Sciatic nerve (tissue), 2 donors: ENCODE measurements at regions not wholly inside any gene's neighbourhood (a gene's known extent, or its start where the extent isn't known, plus 50 kb on each side); places are given as distances from the start of the nearest gene placed in this dataset.
A peak's percentile ranks its signal among the peaks of the same experiment; 100 is the strongest.

Experiments used
- ATAC-seq: fragments of 200-7000 bp; cut with Tn5 transposase; one replicate; pipeline ENCODE4 v1.9.1; 2020; ENCODE audit warnings: mild to moderate bottlenecking, moderate library complexity
- DNase-seq: peaks from one replicate; pipeline ENCODE4 v3.0.0-alpha.2; 2020; ENCODE audit warnings: low spot score
- intact Hi-C: fragments of 100-400 bp; cut with DNase I; formaldehyde crosslinking; loops from one replicate; pipeline ENCODE4 v1.14.2; 2022
- donor health status: DM: no; HTN: no; CAD: no.
- donor health status: DM: no; HTN: no; CAD: no.

GRCh38 chr6:88558981-88559380, 392.8 kb upstream of the CNR1 start:
- DNase-seq = no peak
- ATAC-seq = no peak
- intact Hi-C loops = no loop called here

- intact Hi-C loops = no loop called here
- no peak for DNase-seq
- no peak for ATAC-seq
Observed at GRCh38 chr6:88556663-88557062, 390.5 kb upstream of the CNR1 start.

GRCh38 chr6:88548891-88549505, 382.9 kb upstream of the CNR1 start:
- no peak for ATAC-seq
- DNase-seq = no peak
- intact Hi-C loops = no loop called here

GRCh38 chr6:88547768-88548167, 381.6 kb upstream of the CNR1 start:
- no peak for DNase-seq
- no peak for ATAC-seq
- intact Hi-C loops = no loop called here

- ATAC-seq = no peak
- intact Hi-C loops = no loop called here
- no peak for DNase-seq
Observed at GRCh38 chr6:88545991-88546390, 379.8 kb upstream of the CNR1 start.

GRCh38 chr6:88544986-88545612, 379.0 kb upstream of the CNR1 start:
- intact Hi-C loops = no loop called here
- ATAC-seq (peak; percentile 77), DNase-seq (no peak)

- DNase-seq (no peak), ATAC-seq (no peak)
- intact Hi-C loops = no loop called here
Observed at GRCh38 chr6:88539295-88539764, 373.2 kb upstream of the CNR1 start.

GRCh38 chr6:88538840-88539239, 372.7 kb upstream of the CNR1 start:
- no peak for DNase-seq
- no peak for ATAC-seq
- intact Hi-C loops = no loop called here

- DNase-seq = no peak
Observed at GRCh38 chr6:88538130-88538706, 372.1 kb upstream of the CNR1 start.

GRCh38 chr6:88536071-88536625, 370.0 kb upstream of the CNR1 start:
- ATAC-seq = no peak
- intact Hi-C loops = no loop called here
- no peak for DNase-seq

More at GRCh38 chr6:88538130-88538706, 372.1 kb upstream of the CNR1 start:
- ATAC-seq = no peak
- intact Hi-C loops = no loop called here

GRCh38 chr6:88535306-88535705, 369.2 kb upstream of the CNR1 start:
- ATAC-seq (peak; percentile 39), DNase-seq (no peak)
- intact Hi-C loops = no loop called here

- DNase-seq = no peak
- no peak for ATAC-seq
- intact Hi-C loops = no loop called here
Observed at GRCh38 chr6:88532241-88532860, 366.2 kb upstream of the CNR1 start.

GRCh38 chr6:88529726-88530125, 363.6 kb upstream of the CNR1 start:
- intact Hi-C loops = no loop called here
- ATAC-seq = no peak
- no peak for DNase-seq

GRCh38 chr6:88520445-88520844, 354.3 kb upstream of the CNR1 start:
- DNase-seq = no peak

GRCh38 chr6:88520017-88520338, 353.8 kb upstream of the CNR1 start:
- DNase-seq = no peak
- intact Hi-C loops = no loop called here
- ATAC-seq = no peak

More at GRCh38 chr6:88520445-88520844, 354.3 kb upstream of the CNR1 start:
- intact Hi-C loops = no loop called here
- ATAC-seq = no peak

- no peak for DNase-seq
- no peak for ATAC-seq
- intact Hi-C loops = no loop called here
Observed at GRCh38 chr6:88519301-88520016, 353.3 kb upstream of the CNR1 start.

GRCh38 chr6:88517737-88518136, 351.6 kb upstream of the CNR1 start:
- intact Hi-C loops = no loop called here

GRCh38 chr6:88513920-88514319, 347.8 kb upstream of the CNR1 start:
- intact Hi-C loops = no loop called here
- DNase-seq = no peak
- ATAC-seq = no peak

More at GRCh38 chr6:88517737-88518136, 351.6 kb upstream of the CNR1 start:
- ATAC-seq = no peak
- no peak for DNase-seq

- no peak for DNase-seq
- intact Hi-C loops = no loop called here
- no peak for ATAC-seq
Observed at GRCh38 chr6:88513471-88513870, 347.3 kb upstream of the CNR1 start.
